Stimulated activated CD4-positive, alpha-beta T cell treated with anti-CD3 and anti-CD28 coated beads, Interleukin-4, amount 100 ng/mL, for 4 hours (primary cell): ENCODE measurements at regions not wholly inside any gene's neighbourhood (a gene's known extent, or its start where the extent isn't known, plus 50 kb on each side); places are given as distances from the start of the nearest gene placed in this dataset.
A peak's percentile ranks its signal among the peaks of the same experiment; 100 is the strongest.
"Not testable (repeated sequence)": the region's sequence is repeated elsewhere in the genome, so short reads cannot be mapped to it uniquely, and the experiment has no call there.

ENCODE experiments used
- DNase-seq, 2 experiments: peaks; one replicate each; pipeline ENCODE4 v3.0.0-alpha.2; 2020

DNA sequence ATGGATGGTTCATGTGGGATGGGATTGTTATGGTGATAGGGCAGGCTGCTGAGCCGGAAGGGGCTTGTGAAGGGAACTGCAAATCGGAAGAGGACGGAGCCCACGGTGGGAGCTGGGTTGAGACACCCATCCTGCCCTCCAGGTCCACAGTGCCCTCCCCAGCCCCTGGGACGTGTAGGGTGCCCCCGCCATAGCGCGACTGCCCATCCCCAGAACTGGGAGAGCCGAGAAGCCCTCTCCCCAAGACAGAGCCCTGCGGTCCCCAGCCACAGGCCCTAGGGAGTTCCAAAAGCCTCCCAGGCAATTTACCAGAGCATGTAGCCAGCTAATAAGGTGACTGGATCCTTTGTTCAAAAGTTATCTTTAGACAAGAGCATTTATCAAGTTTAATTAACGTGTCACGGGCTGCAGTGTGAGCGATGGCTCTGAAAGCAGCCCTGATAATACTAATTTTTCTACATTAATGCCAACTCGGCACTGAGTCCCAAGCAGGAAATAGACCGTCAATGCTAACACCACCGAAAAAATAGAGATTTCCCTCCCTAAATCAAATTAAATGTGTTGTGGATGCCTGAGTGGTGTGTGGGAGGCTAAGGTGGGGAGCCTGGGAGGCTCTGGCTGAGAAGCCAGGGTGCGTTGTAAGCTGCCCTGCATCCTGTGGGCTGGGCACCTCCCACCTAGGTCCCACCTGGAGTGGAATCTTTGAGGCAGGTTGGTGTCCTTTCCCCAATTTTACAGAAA is 76.8 kb upstream of the RTL6 start:
- no peak for DNase-seq

DNA sequence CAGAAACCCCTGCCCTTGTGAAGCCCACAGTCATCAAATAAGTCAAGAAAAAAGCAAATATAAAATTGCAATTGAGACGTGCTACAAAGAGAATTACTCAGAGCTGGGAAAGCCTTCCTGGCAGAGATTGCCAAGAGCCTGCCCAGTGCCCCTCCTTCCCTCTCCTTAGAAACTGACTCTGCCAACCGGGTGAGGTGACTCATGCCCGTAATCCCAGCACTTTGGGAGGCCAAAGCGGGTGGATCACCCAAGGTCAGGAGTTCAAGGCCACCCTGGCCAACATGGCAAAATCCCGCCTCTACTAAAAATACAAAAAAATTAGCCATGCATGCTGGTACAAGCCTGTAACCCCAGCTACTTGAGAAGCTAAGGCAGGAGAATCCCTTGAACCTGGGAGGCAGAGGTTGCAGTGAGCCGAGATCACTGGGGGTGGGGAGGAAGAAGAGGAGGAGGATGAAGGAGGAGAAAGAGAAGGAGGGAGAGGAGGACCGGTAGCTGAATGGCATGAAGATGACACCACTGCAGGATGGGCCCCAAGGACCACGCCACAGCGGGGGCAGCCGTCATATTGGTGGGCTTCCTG is 76.1 kb upstream of the RTL6 start:
- DNase-seq = no peak

DNA sequence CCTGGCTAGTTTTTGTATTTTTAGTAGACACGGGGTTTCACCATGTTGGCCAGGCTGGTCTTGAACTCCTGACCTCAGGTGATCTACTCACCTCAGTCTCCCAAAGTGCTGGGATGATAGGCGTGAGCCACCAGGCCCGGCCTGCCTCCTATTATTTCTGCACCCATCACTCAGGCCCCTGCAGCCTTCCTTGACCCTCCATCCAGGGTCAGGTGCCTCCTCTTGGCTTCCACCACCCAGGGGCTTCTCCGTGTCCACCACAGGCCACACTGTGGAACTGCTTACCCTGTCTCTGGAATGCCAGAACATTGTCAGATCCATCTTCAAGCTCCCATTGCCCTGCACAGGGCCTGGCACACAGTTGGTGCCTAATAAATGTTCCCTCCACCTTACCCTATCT is 75.4 kb upstream of the RTL6 start:
- no peak for DNase-seq

DNA sequence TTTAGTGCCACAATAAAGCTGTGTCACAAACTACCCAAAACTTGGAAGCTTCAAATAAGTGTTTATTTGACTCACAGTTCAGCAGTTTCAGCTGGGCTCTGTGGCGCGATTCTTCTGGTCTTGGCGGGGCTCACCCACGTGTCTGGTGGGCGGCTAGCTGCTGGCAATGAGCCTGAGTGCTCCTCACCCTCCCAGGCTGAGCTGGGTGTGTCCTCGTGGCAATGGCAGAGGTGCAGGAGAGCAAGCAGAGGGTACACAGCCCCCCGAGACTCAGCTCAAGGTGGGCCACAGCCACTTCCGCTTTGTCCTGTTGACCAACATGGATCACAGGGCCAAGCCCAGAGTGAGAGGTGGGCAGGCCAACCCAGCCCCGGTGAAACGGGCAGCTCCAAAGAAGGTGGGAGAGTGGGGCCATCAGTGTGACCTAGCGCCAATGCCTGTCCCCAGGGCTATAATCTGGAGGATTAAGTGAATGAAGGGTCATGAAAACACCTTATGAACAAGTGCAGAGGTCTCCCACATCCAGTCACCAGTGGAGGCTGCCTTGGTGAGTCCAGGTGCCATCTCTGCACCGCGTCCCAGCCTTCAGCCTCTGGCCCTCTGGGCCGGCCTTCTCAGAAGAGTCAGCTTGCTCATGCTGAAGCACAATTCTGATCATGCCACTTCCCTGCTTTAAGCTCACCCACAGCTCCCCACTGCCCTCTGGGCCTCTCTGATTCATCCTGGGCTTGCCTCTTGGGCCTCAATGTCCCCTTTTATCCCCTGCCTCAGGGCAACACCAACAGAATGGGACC is 74.6 kb upstream of the RTL6 start:
- no peak for DNase-seq

DNA sequence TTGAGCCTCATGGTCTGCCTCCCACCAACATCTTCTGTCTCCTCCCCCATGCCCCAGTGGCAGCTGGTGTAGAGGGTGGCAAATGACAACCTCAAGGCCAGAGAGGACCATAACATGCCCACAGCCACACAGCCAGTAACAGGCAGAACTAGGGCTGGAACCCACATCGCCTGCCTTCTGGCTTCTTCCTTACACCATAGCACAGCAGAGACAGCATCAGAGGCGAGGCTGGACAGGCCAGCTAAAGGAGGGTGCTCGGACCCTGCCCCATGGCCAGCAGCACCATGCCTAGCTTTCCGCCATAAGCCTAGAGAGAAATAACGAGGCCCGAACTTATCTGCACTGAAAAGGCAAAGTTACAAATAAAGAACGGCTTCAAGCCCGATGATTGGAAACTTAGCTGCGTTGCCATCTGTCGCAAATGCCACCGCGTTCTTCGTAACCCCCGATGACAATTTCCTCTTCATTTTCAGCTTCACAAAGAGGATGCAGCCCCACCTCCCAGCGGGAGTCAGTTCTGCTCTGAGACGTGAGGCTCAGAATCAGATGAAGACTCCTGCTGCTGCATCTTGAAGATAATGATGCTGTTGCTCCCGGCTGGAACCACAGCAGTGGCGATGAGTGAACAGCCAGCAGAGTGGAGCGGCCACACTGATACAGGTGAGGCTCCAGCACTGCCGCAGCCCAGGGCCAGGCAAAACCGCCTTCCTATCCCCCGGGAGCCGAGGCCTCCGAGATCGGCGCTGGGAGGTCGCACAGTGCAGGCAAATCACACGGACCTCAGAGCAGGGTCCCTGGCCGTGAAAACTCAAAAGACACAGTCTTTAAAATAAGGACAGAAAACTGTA is 73.8 kb upstream of the RTL6 start:
- no peak for DNase-seq

DNA sequence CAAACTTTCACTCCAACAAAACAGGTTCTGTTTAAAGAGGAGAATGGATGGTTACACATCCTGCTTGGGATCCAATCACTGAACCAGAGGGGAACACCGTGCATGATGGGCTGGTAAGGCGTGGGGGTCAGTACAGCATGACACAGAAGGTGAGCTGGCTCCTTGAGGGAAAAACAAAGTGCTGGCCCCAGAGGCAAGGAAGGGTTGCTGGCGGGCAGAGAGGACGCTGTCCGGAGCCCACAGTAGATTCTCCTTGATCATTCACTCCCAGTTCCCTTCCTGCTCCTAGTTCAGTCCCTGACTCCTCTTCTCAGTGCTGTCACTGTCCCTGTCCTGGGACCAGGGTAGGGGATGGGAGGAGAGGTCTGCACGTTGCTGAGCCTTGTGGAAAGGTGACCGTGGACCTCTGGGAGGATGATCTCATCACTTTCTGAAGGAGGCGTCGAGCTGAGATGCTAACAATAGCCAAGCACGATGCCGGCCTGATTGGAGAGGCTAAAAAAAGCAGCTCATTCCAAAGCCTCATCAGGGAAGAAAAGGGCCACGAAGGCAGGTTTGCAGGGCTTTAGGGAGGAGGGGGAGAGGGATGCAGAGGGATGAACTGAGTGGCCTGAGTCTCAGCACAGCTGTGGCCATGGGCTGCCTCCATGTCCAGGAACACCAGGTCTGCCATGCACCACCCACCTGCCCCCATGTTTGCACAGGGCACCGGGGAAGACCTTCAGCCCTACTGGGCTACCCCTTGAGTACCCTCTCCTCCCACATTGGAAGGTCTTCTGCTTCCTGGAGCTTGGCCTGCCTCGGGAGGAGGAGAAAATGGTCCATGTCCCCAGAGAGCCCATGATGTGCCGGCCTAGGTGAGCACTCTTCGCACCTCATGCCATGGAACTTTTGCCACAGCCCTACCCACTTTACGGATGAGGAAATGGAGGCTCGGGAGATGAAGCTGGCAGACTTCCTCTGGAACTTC is 72.7 kb upstream of the RTL6 start:
- no peak for DNase-seq

DNA sequence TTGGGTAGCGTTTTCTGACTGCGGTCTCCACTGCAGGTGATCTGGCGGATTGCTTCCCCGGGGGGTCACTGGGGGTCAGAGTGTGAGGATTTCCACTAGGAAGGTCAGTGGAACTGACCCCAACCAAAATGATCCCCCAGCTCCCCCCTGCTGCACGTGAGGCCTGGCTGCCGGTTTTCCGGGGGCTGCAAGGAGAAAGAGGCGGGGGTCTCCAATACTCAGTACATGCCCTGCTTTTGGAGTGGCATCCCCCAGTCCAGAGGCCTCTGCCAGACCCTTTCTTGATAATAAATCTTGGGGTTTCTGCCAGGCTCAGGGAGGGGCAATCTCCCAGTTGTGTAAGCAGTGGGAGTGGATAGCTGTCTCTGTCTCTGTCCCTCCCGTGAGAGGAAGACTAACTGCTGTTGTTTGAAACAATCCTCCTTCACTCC is 71.5 kb upstream of the RTL6 start:
- DNase-seq = no peak

DNA sequence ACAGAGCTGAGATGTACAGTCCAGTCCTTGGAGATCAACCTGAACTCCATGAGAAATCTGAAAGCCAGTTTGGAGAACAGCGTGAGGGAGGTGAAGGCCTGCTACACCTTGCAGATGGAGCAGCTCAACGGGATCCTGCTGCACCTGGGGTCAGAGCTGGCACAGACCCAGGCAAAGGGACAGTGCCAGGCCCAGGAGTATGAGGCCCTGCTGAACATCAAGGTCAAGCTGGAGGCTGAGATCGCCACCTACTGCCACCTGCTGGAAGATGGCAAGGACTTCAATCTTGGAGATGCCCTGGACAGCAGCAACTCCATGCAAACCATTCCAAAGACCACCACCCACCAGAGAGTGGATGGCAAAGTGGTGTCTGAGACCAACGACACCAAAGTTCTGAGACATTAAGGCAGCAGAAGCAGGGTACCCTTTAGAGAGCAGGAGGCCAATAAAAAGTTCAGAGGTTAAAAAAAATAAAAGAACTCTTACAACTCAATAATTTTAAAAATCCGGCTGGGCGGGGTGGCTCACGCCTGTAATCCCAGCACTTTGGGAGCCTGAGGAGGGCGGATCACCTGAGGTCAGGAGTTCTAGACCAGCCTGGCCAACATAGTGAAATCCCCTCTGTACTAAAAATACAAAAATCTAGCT is 69.9 kb upstream of the RTL6 start:
- DNase-seq = peak; percentile 25 to 38

DNA sequence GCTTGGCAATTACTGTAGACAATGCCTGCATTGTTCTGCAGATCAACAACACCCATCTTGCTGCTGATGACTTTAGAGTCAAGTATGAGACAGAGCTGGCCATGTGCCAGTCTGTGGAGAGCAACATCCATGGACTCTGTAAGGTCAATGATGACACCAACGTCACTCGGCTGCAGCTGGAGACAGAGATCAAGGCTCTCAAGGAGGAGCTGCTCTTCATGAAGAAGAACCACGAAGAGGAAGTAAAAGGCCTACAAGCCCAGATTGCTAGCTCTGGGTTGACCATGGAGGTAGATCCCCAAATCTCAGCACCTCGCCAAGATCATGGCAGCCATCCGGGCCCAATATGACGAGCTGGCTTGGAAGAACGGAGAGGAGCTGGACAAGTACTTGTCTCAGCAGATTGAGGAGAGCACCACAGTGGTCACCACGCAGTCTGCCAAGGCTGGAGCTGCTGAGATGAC is 69.4 kb upstream of the RTL6 start:
- not testable (repeated sequence) for DNase-seq

DNA sequence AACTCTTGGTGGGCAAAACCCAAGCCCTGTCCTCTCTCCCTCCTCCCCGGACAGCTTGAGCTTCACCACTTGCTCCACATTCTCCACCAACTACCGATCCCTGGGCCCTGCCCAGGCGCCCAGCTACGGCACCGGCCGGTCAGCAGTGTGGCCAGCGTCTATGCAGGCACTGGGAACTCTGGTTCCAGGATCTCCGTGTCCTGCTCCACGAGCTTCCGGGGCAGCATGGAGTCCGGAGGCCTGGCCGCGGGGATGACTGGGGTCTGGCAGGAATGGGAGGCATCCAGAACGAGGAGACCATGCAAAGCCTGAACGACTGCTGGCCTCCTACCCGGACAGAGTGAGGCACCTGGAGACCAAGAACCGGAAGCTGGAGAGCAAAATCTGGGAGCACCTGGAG is 68.9 kb upstream of the RTL6 start:
- no peak for DNase-seq

DNA sequence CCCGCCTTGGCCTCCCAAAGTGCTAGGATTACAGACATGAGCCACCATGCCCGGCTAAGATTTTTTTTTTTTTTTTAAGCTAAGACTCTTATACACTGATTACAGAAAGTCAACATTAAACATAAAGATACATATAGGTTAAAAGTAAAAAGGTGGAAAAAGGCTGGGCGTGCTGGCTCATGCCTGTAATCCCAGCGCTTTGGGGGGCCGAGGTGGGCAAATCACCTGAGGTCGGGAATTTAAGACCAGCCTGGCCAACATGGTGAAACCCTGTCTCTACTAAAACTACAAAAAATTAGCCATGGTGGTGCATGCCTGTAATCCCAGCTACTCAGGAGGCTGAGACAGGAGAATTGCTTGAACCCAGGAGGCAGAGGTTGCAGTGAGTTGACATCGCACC is 64.6 kb upstream of the RTL6 start:
- not testable (repeated sequence) for DNase-seq

DNA sequence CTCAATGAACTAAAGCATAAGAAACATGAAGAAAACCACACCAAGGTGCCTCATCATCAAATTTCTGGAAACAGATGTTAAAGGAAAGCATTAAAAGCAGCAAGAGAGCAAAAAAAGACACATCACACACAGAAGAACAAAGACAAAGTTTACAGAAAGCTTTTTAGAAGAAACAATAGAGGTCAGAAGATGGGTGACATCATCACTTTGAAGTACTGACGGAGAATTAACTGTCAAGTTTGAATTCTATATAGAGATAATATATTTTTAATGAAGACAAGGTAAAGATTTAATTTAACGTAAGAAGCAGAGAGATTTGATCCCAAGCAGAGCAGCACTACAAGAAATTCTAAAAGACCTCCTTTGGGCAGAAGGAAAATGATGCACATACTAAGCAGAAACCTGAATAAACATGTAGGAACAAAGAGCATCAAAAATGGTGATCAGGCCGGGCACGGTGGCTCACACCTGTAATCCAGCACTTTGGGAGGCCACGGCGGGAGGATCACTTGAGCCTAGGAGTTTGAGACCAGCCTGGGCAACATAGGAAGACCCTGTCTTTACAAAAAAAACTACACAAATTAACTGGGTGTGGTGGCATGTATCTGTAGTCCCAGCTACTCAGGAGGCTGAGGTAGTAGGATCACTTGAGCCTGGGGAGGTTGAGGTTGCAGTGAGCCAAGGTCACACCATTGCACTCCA is 63.3 kb upstream of the RTL6 start:
- DNase-seq = no peak

DNA sequence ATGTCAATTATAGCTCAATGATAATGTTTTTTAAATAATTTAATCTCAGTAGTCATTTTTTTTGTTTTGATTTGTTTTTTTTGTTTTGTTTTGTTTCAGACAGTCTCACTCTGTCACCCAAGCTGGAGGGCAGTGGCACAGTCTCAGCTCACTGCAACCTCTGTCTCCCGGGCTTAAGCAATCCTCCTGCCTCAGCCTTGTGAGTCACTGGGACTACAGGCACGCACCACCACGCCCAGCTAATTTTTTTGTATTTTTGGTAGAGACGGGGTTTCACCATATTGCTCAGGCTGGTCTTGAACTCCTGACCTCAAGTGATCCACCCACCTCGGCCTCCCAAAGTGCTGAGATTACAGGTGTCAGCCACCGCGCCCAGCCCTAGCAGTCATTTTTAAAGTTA is 60.6 kb upstream of the RTL6 start:
- not testable (repeated sequence) for DNase-seq

DNA sequence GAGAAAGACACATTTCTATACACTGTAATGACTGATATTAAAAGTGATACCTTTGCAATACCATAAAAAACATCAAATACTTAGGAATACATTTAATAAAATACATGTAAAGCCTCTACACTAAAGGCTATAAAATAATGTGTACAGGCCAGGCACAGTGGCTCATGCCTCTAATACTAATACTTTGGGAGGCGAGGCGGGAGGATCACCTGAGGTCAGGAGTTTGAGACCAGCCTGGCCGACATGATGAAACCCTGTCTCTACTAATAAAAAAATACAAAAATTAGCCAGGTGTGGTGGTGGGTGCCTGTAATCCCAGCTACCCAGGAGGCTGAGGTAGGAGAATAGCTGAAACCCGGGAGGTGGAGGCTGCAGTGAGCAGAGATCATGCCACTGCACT is 59.8 kb upstream of the RTL6 start:
- not testable (repeated sequence) for DNase-seq

DNA sequence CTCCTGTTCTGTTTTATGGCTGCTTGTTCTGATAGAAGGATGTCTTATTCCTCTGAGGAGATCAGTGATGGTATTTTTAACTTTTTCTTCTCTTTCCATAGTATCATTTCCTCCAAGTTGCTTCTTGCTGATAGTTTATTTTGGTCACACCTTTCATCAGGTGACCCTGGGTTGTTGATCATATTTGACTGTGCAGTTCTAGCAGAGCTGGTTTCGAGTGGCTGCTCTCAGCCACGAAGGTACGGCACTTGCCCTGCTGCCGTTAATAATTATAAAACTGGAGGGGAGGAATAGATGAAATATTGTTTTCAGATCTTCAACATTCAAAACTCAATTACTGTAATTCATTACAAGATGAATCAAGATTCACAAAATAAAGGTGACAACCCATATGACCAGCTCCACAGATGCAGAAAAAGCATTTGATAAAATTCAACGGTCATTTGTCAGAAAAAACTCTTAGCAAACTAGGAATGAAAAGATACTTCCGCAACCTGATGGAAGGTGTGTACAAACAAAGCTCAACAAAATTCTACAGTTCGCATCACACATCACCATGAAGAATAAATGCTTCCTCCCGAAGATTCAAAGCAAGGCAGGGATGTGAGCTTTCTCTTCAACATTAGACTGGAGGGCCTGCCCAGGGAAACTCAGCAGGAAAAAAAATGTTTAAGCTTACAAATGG is 59.2 kb upstream of the RTL6 start:
- DNase-seq = no peak

DNA sequence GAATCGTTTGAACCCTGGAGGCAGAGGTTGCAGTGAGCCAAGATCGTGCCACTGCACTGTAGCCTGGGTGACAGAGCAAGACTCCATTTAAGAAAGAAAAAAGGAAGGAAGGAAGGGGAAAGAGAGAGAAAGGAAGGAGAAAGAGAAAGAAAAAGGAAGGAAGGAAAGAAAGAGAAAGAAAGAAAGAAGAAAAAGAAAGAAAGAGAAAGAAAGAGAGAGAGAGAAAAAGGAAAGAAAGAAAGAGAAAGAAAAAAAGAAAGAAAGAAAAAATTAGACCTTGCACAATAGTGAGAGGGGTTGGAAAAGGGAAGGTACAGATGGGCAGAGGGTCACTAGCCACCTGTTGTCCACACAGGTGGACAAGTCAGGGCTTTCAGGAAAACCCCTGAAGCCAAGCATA is 57.6 kb upstream of the RTL6 start:
- DNase-seq = no peak

DNA sequence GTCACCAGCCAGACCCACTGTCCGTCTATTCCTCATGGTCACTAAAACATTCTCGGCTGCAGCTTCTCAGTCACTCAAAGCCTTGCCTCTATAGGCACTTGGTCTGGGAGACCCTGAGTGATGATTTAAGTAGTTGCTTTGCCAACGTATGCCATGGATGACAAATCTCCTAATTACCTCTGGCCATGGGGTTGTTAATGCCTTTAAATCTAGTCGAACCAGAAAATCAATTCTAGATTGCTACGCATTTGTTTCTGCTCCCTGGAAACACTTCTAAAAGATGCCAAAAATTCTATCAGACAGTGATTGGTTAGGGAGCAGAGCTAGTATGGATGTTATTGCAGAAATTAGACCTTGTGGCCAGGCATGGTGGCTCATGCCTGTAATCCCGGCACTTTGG is 57.0 kb upstream of the RTL6 start:
- no peak for DNase-seq

DNA sequence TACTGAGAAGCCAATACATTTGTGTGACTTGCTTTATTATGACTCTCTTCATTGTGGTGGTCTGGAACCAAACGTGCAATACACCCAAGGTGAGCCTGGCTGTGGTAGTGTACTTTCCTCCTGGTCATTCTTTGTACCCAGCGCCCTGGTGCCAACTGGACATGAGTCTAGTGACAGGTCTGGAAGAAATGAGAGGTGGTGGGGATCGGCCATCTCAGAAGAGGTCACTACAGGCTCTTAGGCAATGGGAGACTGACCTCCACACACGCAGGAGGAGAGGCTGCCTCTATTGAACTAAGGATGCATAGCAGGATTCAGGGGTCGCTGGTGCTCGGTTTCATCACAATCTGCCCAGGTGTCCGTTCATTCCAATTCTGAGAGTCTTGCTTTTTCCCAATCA is 56.4 kb upstream of the RTL6 start:
- DNase-seq = no peak

DNA sequence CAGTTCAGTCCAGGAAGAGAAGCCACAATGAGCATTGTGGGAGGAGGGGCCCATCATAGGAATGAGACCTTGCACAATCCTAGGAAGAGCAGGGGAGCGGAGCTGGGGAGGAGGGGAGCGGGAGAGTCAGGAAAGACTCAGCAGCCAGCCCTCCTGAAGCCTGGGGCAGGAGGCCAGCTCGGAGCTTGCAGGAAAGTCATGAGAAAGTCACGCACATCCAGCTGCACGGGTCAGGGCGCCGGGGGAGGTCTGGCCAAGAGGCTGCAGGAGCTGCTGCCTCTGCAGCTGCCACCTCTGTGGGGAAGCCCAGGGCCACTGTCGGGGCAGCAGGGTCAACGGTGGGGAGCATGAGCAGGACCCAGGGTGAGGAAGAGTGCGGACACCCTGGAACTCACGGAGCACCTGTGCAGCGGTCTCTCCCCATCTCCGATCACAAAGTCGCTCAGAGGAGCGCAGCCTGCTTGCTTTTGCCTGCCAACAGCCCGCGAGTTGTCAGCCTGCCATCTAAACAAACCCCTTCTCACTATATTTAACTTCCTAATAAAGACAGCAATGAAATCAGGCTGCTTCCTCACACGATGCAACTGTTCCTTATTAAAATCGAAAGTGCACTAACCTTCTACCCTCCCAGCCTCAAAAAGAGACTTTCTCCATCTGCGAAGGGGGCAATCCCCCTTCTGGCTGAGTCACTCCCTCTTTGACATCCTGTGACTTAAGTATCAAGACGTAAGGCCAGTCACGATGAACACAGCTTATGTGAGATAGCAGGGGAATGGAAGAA is 52.9 kb upstream of the RTL6 start:
- no peak for DNase-seq
